ENCODE measurements at regions not wholly inside any gene's neighbourhood (a gene's known extent, or its start where the extent isn't known, plus 50 kb on each side); places are given as distances from the start of the nearest gene placed in this dataset.

GRCh38 chr2:20560891-20561636 lies 89.8 kb downstream of the HS1BP3 start:
- DNase-seq (ENCODE audit: low spot score), result no peak
- no CpG with 5 or more reads among the region's 5 CpGs for WGBS, 2 donors (ENCODE audit: extremely low coverage in 2 of 2, insufficient read length in 2 of 2, insufficient replicate concordance in 1 of 2)
- H3K4ac ChIP-seq (ENCODE audit: low read length), result no peak overlapping the region
- peaks cover 0 to 2% of the 10 kb centered on the region in 2 donors for H3K9me3 ChIP-seq (replicated peaks in 1 of 2; ENCODE audit: control insufficient read depth in 2 of 2, insufficient read depth in 1 of 2, low read depth in 1 of 2, low read length in 2 of 2)
- H2BK15ac ChIP-seq (ENCODE audit: low read length), result no peak overlapping the region
- no peak overlapping the region for H3K27ac ChIP-seq (replicated peaks; ENCODE audit: low read length)
- peak overlapping the region; percentile 21 for H3K18ac ChIP-seq (ENCODE audit: low read length)
- no peaks in the 10 kb centered on the region for H3K36me3 ChIP-seq (replicated peaks in 1 of 2; ENCODE audit: control insufficient read depth in 2 of 2, insufficient read depth in 2 of 2, low read length in 2 of 2)
- no peak overlapping the region for H3K9ac ChIP-seq (ENCODE audit: low read depth, low read length, poor library complexity)
- H2AK5ac ChIP-seq (ENCODE audit: low read depth, low read length), result no peak overlapping the region
- no peak overlapping the region for H4K91ac ChIP-seq (ENCODE audit: low read depth, low read length, poor library complexity)
- H3K4me2 ChIP-seq (ENCODE audit: insufficient read depth, low read length, poor library complexity, severe bottlenecking), result no peak overlapping the region
- H3K4me3 ChIP-seq (ENCODE audit: low read length in 2 of 2), result no peak overlapping the region
- H3K79me1 ChIP-seq (ENCODE audit: low read depth, low read length), result no peaks in the 10 kb centered on the region
- H2AFZ ChIP-seq (ENCODE audit: low read length), result no peak overlapping the region
- no peak overlapping the region for H2BK12ac ChIP-seq (ENCODE audit: low read length)
- no peak overlapping the region for H2BK5ac ChIP-seq (ENCODE audit: low read length)
- peaks cover 0 to 5% (median 0%) of the 10 kb centered on the region in 3 experiments for H3K27me3 ChIP-seq (ENCODE audit: control insufficient read depth in 3 of 3, insufficient read depth in 3 of 3, low read depth in 1 of 3, low read length in 3 of 3)
- no peak overlapping the region for H3K23ac ChIP-seq (ENCODE audit: low read depth, low read length, poor library complexity)
- H3K4me1 ChIP-seq (ENCODE audit: control insufficient read depth in 2 of 2, insufficient read depth in 1 of 2, low read depth in 1 of 2, low read length in 2 of 2), result peaks cover 20 to 31% of the 10 kb centered on the region in 2 donors
- H4K8ac ChIP-seq (ENCODE audit: low read depth, low read length), result peak overlapping the region; percentile 19
- H3K14ac ChIP-seq (ENCODE audit: low read length), result no peak overlapping the region
- H2BK120ac ChIP-seq (ENCODE audit: low read depth, low read length), result no peak overlapping the region

- Histone ChIP-seq H3K4ac (ENCODE audit: low read length) (no peak overlapping the region), H4K91ac (ENCODE audit: low read depth, low read length, poor library complexity) (no peak overlapping the region), H3K9me3 (replicated peaks in 1 of 2; ENCODE audit: control insufficient read depth in 2 of 2, insufficient read depth in 1 of 2, low read depth in 1 of 2, low read length in 2 of 2) (peaks cover 0 to 2% of the 10 kb centered on the region in 2 donors), H3K9ac (ENCODE audit: low read depth, low read length, poor library complexity) (no peak overlapping the region), H2BK5ac (ENCODE audit: low read length) (no peak overlapping the region), H4K8ac (ENCODE audit: low read depth, low read length) (no peak overlapping the region), H3K27me3 (ENCODE audit: control insufficient read depth in 3 of 3, insufficient read depth in 3 of 3, low read depth in 1 of 3, low read length in 3 of 3) (peaks cover 0 to 5% (median 0%) of the 10 kb centered on the region in 3 experiments), H2BK15ac (ENCODE audit: low read length) (no peak overlapping the region), H3K79me1 (ENCODE audit: low read depth, low read length) (no peaks in the 10 kb centered on the region), H3K4me3 (ENCODE audit: low read length in 2 of 2) (no peak overlapping the region), H3K27ac (replicated peaks; ENCODE audit: low read length) (no peak overlapping the region), H3K14ac (ENCODE audit: low read length) (no peak overlapping the region), H2BK120ac (ENCODE audit: low read depth, low read length) (no peak overlapping the region), H3K23ac (ENCODE audit: low read depth, low read length, poor library complexity) (no peak overlapping the region), H3K18ac (ENCODE audit: low read length) (no peak overlapping the region), H2BK12ac (ENCODE audit: low read length) (no peak overlapping the region), H2AK5ac (ENCODE audit: low read depth, low read length) (no peak overlapping the region), H2AFZ (ENCODE audit: low read length) (no peak overlapping the region), H3K4me1 (ENCODE audit: control insufficient read depth in 2 of 2, insufficient read depth in 1 of 2, low read depth in 1 of 2, low read length in 2 of 2) (peaks cover 24 to 34% of the 10 kb centered on the region in 2 donors), H3K4me2 (ENCODE audit: insufficient read depth, low read length, poor library complexity, severe bottlenecking) (no peak overlapping the region), H3K36me3 (replicated peaks in 1 of 2; ENCODE audit: control insufficient read depth in 2 of 2, insufficient read depth in 2 of 2, low read length in 2 of 2) (no peaks in the 10 kb centered on the region)
- no peak for DNase-seq (ENCODE audit: low spot score)
- no CpG with 5 or more reads among the region's 8 CpGs for whole genome bisulfite sequencing, 2 donors (ENCODE audit: extremely low coverage in 2 of 2, insufficient read length in 2 of 2, insufficient replicate concordance in 1 of 2)
These were observed 89.1 kb downstream of the HS1BP3 start for GRCh38 chr2:20561637-20562454.

DNA sequence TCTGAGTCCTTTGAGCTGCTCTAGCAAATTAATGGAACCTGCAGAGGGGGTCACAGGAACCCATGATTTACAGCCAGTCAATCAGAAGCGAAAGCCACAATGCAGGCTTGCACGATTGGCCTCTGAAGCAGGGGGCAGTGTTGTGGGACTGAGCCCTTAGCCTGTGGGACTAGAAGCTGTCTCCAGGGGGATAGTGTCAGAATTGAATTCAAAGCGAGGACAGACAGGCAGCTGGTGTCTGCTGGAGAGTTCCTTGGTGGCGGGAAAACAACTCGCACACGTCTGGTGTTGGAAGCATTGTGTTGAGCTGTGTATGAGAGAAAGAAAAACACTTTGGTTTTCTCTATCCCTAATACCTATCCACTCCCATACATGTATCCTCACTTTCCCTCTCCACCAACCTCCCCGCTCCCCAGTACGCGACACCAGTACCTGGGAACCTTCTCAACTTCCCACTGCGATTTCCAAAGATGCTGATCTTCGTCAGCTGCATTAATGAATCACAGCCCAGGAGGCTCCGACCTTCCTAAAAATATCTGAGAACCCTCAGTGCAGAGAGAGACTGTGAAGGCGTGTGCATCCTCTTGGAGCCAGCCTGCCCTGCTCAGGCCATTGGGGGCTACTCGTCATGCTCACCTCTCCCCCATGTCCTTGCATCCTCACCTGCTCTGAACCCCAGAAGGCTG lies 88.2 kb downstream of the HS1BP3 start:
- Histone ChIP-seq H3K4me3 (ENCODE audit: low read length in 2 of 2) (peak overlapping the region in 1 of 2 donors; percentile 28), H3K79me1 (ENCODE audit: low read depth, low read length) (no peaks in the 10 kb centered on the region), H3K4me2 (ENCODE audit: insufficient read depth, low read length, poor library complexity, severe bottlenecking) (no peak overlapping the region), H4K8ac (ENCODE audit: low read depth, low read length) (no peak overlapping the region), H3K23ac (ENCODE audit: low read depth, low read length, poor library complexity) (no peak overlapping the region), H3K18ac (ENCODE audit: low read length) (peak overlapping the region; percentile 73), H3K4ac (ENCODE audit: low read length) (no peak overlapping the region), H2BK12ac (ENCODE audit: low read length) (no peak overlapping the region), H2BK120ac (ENCODE audit: low read depth, low read length) (no peak overlapping the region), H2BK5ac (ENCODE audit: low read length) (no peak overlapping the region), H3K4me1 (ENCODE audit: control insufficient read depth in 2 of 2, insufficient read depth in 1 of 2, low read depth in 1 of 2, low read length in 2 of 2) (peaks cover 32 to 38% of the 10 kb centered on the region in 2 donors), H2AFZ (ENCODE audit: low read length) (no peak overlapping the region), H3K36me3 (replicated peaks in 1 of 2; ENCODE audit: control insufficient read depth in 2 of 2, insufficient read depth in 2 of 2, low read length in 2 of 2) (no peaks in the 10 kb centered on the region), H3K14ac (ENCODE audit: low read length) (no peak overlapping the region), H3K27me3 (ENCODE audit: control insufficient read depth in 3 of 3, insufficient read depth in 3 of 3, low read depth in 1 of 3, low read length in 3 of 3) (peaks cover 0 to 5% (median 0%) of the 10 kb centered on the region in 3 experiments), H2AK5ac (ENCODE audit: low read depth, low read length) (peak overlapping the region; percentile 7), H2BK15ac (ENCODE audit: low read length) (peak overlapping the region; percentile 50), H3K9ac (ENCODE audit: low read depth, low read length, poor library complexity) (no peak overlapping the region), H4K91ac (ENCODE audit: low read depth, low read length, poor library complexity) (no peak overlapping the region), H3K9me3 (replicated peaks in 1 of 2; ENCODE audit: control insufficient read depth in 2 of 2, insufficient read depth in 1 of 2, low read depth in 1 of 2, low read length in 2 of 2) (peaks cover 0 to 2% of the 10 kb centered on the region in 2 donors), H3K27ac (replicated peaks; ENCODE audit: low read length) (no peak overlapping the region)
- no CpG with 5 or more reads among the region's 14 CpGs for WGBS, 2 donors (ENCODE audit: extremely low coverage in 2 of 2, insufficient read length in 2 of 2, insufficient replicate concordance in 1 of 2)
- no peak for DNase-seq (ENCODE audit: low spot score)

All from neuronal stem cell (in vitro differentiated cells).